ENCODE measurements at regions not wholly inside any gene's neighbourhood (a gene's known extent, or its start where the extent isn't known, plus 50 kb on each side); places are given as distances from the start of the nearest gene placed in this dataset.

DNA sequence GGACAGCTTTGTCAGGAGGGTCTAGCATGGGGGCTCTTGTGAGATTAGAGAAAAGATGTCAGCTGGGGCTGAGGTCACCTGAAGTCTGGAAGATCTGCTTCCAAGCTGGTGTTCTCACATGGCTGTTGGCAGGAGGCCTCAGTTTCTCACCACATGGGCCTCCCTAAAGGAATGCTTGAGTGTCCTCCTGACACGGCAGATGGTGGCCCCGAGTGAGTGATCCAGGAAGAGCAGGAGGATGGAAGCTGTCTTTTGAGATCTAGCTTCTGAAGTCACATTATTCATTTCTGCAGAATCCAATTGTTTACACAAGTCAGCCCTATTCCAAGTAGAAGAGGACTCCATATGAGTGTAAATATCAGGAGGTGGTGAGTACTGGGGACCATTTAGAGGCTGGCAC is 344.0 kb upstream of the PROK2 start:
- Histone ChIP-seq H3K4me1 (ENCODE audit: control insufficient read depth, extremely low read depth, insufficient read depth, low read length) (no peaks in the 10 kb centered on the region), H3K4me2 (ENCODE audit: insufficient read depth, low read length) (no peak overlapping the region), H3K27ac (ENCODE audit: insufficient read depth, low read depth, low read length) (no peak overlapping the region), H3K36me3 (ENCODE audit: control insufficient read depth in 2 of 2, extremely low read depth in 1 of 2, insufficient read depth in 2 of 2, low read length in 2 of 2) (no peaks in the 10 kb centered on the region), H3K9ac (replicated peaks; ENCODE audit: extremely low read depth, insufficient read depth, low read length) (no peak overlapping the region), H3K27me3 (ENCODE audit: control insufficient read depth in 2 of 2, insufficient read depth in 2 of 2, low read length in 2 of 2) (peaks cover 0 to 5% of the 10 kb centered on the region in 2 experiments), H3K9me1 (replicated peaks; ENCODE audit: control insufficient read depth, extremely low read depth, insufficient read depth, low read length) (no peaks in the 10 kb centered on the region), H2AFZ (ENCODE audit: low read depth, low read length) (no peak overlapping the region), H3K4me3 (replicated peaks in 1 of 3; ENCODE audit: insufficient read depth in 1 of 3, low read depth in 1 of 3, low read length in 3 of 3) (no peak overlapping the region), H3K79me2 (ENCODE audit: control insufficient read depth, insufficient read depth, low read length) (no peaks in the 10 kb centered on the region), H4K20me1 (replicated peaks; ENCODE audit: control insufficient read depth, extremely low read depth, insufficient read depth, low read length) (no peaks in the 10 kb centered on the region), H3K9me3 (replicated peaks; ENCODE audit: control insufficient read depth, insufficient read depth, low read length) (no peaks in the 10 kb centered on the region)
- intact Hi-C loops (cut with micrococcal nuclease) (no loop called here), dilution Hi-C loops (cut with MboI; ENCODE audit: extremely low pct_ligation_motif_present, low sequenced_read_pairs) (no loop called here)
- FAIRE-seq (no peak), DNase-seq (ENCODE audit: low read depth, low spot score) (no peak)
- TF ChIP-seq, protein P1, sequence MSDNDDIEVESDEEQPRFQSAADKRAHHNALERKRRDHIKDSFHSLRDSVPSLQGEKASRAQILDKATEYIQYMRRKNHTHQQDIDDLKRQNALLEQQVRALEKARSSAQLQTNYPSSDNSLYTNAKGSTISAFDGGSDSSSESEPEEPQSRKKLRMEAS (IDR thresholded peaks at IDR 0.05; ENCODE audit: insufficient read depth, insufficient read length) = no peak
- TF ChIP-seq, protein P2, sequence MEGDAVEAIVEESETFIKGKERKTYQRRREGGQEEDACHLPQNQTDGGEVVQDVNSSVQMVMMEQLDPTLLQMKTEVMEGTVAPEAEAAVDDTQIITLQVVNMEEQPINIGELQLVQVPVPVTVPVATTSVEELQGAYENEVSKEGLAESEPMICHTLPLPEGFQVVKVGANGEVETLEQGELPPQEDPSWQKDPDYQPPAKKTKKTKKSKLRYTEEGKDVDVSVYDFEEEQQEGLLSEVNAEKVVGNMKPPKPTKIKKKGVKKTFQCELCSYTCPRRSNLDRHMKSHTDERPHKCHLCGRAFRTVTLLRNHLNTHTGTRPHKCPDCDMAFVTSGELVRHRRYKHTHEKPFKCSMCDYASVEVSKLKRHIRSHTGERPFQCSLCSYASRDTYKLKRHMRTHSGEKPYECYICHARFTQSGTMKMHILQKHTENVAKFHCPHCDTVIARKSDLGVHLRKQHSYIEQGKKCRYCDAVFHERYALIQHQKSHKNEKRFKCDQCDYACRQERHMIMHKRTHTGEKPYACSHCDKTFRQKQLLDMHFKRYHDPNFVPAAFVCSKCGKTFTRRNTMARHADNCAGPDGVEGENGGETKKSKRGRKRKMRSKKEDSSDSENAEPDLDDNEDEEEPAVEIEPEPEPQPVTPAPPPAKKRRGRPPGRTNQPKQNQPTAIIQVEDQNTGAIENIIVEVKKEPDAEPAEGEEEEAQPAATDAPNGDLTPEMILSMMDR (IDR thresholded peaks at IDR 0.05; ENCODE audit: extremely low read depth in 1 of 2, insufficient read depth in 1 of 2, low read depth in 1 of 2, low read length in 2 of 2) = no peak
- TF ChIP-seq JUN (IDR thresholded peaks at IDR 0.05; ENCODE audit: borderline replicate concordance, insufficient read depth, insufficient read length, low read depth) (no peak), GATA2 (IDR thresholded peaks at IDR 0.05; ENCODE audit: insufficient read depth, insufficient read length, low read depth, low read length) (no peak), POLR2A (IDR thresholded peaks at IDR 0.05; ENCODE audit: low read depth, low read length) (no peak), MYC (IDR thresholded peaks at IDR 0.05; ENCODE audit: low read depth, low read length) (no peak), EZH2 (IDR thresholded peaks at IDR 0.05; ENCODE audit: borderline replicate concordance, low read depth, low read length, severe bottlenecking) (no peak), FOS (IDR thresholded peaks at IDR 0.05; ENCODE audit: borderline replicate concordance, insufficient read depth, low read length) (no peak), POLR2AphosphoS5 (IDR thresholded peaks at IDR 0.05; ENCODE audit: insufficient read depth, low read depth, low read length) (no peak)
- BruUV-seq (replicated peaks) = no TSS peak
- ChIA-PET CTCF (no interaction called here), POLR2A (no interaction called here)

All from endothelial cell of umbilical vein (primary cell).